HEK293 (cell line): ENCODE measurements at regions not wholly inside any gene's neighbourhood (a gene's known extent, or its start where the extent isn't known, plus 50 kb on each side); places are given as distances from the start of the nearest gene placed in this dataset.

Experiments used
- CTCF ChIA-PET: fragments of 350-600 bp; formaldehyde crosslinking; extraction: SDS; loops from one replicate; lab custom pipeline; 2021; ENCODE audit warnings: antibody characterized with exemption; lab: Yijun Ruan, JAX
- POLR2A ChIA-PET: fragments of 300-600 bp; formaldehyde crosslinking; extraction: SDS; loops from one replicate; lab custom pipeline; 2020; ENCODE audit warnings: antibody characterized with exemption, inconsistent platforms; lab: Yijun Ruan, JAX
- H3K27ac ChIP-seq: fragments of 200-500 bp; sonication (Bioruptor generic); 2 replicates; pipeline ENCODE4 v1.5.1; 2014; ENCODE audit warnings: low read depth, low read length, control low read depth, inconsistent platforms; ENCODE audit errors: extremely low read depth
- H3K36me3 ChIP-seq, 2 experiments: fragments of 200-500 bp in 1 of 2; sonication (Bioruptor generic) in 1 of 2; 1 replicate in 1 of 2; 2 replicates in 1 of 2; pipeline ENCODE4 v1.5.1; 2014 to 2017; ENCODE audit warnings: inconsistent platforms in 2 of 2, low read length in 2 of 2; ENCODE audit not compliant: control insufficient read depth in 2 of 2, insufficient read depth in 1 of 2
- H3K4me1 ChIP-seq: fragments of 200-500 bp; sonication (Bioruptor generic); 2 replicates; pipeline ENCODE4 v1.5.1; 2014; ENCODE audit warnings: mild to moderate bottlenecking, low read length, inconsistent platforms; ENCODE audit not compliant: control insufficient read depth, insufficient read depth
- H3K4me3 ChIP-seq: 2 replicates; pipeline ENCODE4 v1.5.1; 2011; ENCODE audit warnings: low read depth, mild to moderate bottlenecking, control low read depth, low read length, moderate library complexity
- H3K9me3 ChIP-seq: fragments of 200-500 bp; sonication (Bioruptor generic); 2 replicates; pipeline ENCODE4 v1.5.1; 2014; ENCODE audit warnings: low read depth, low read length, inconsistent platforms; ENCODE audit not compliant: control insufficient read depth, insufficient read depth
- GLI2 ChIP-seq: fragments of 450-650 bp; formaldehyde crosslinking; IDR thresholded peaks from 2 replicates; pipeline ENCODE4; 2017; ENCODE audit warnings: missing biosample characterization, missing genetic modification characterization, low read depth, borderline replicate concordance
- KLF7 ChIP-seq: fragments of 450-650 bp; formaldehyde crosslinking; IDR thresholded peaks from 2 replicates; pipeline ENCODE4 v1.5.1; 2016; ENCODE audit warnings: missing biosample characterization, missing genetic modification characterization, borderline replicate concordance
- OSR2 ChIP-seq: fragments of 450-650 bp; formaldehyde crosslinking; IDR thresholded peaks from 2 replicates; pipeline ENCODE4 v1.5.1; 2016; ENCODE audit warnings: missing biosample characterization, missing genetic modification characterization
- RBAK ChIP-seq: fragments of 450-650 bp; formaldehyde crosslinking; IDR thresholded peaks from 2 replicates; pipeline ENCODE4 v1.5.1; 2016; ENCODE audit warnings: missing biosample characterization, missing genetic modification characterization
- SETDB1 ChIP-seq: IDR thresholded peaks from one replicate; pipeline ENCODE4 v1.6.1; 2017; ENCODE audit warnings: mild to moderate bottlenecking, low read length, moderate library complexity, mixed read lengths; ENCODE audit not compliant: insufficient read length
- WT1 ChIP-seq: fragments of 450-650 bp; formaldehyde crosslinking; IDR thresholded peaks from 2 replicates; pipeline ENCODE4 v1.5.1; 2016; ENCODE audit warnings: missing biosample characterization, missing genetic modification characterization
- ZFP41 ChIP-seq: fragments of 450-650 bp; formaldehyde crosslinking; IDR thresholded peaks from 2 replicates; pipeline ENCODE4 v1.5.1; 2016; ENCODE audit warnings: missing biosample characterization, missing genetic modification characterization, borderline replicate concordance
- ZNF239 ChIP-seq: fragments of 450-650 bp; formaldehyde crosslinking; IDR thresholded peaks from 2 replicates; pipeline ENCODE4 v1.5.1; 2016; ENCODE audit warnings: missing biosample characterization, missing genetic modification characterization
- ZNF248 ChIP-seq: fragments of 450-650 bp; formaldehyde crosslinking; IDR thresholded peaks from 2 replicates; pipeline ENCODE4 v1.5.1; 2017; ENCODE audit warnings: missing biosample characterization, missing genetic modification characterization
- ZNF266 ChIP-seq: fragments of 450-650 bp; formaldehyde crosslinking; IDR thresholded peaks from 2 replicates; pipeline ENCODE4 v1.5.1; 2016; ENCODE audit warnings: missing biosample characterization, missing genetic modification characterization, low read depth
- ZNF391 ChIP-seq: fragments of 450-650 bp; formaldehyde crosslinking; IDR thresholded peaks from 2 replicates; pipeline ENCODE4 v1.5.1; 2016; ENCODE audit warnings: low read depth, missing biosample characterization, missing genetic modification characterization, borderline replicate concordance
- ZNF404 ChIP-seq: fragments of 450-650 bp; formaldehyde crosslinking; IDR thresholded peaks from 2 replicates; pipeline ENCODE4 v1.5.1; 2017; ENCODE audit warnings: missing biosample characterization, missing genetic modification characterization
- ZNF530 ChIP-seq: fragments of 450-650 bp; formaldehyde crosslinking; IDR thresholded peaks from 2 replicates; pipeline ENCODE4 v1.5.1; 2016; ENCODE audit warnings: low read depth, missing biosample characterization, missing genetic modification characterization
- ZNF544 ChIP-seq: fragments of 450-650 bp; formaldehyde crosslinking; IDR thresholded peaks from 2 replicates; pipeline ENCODE4 v1.5.0; 2017; ENCODE audit warnings: missing biosample characterization, missing genetic modification characterization
- ZNF571 ChIP-seq: fragments of 450-650 bp; formaldehyde crosslinking; IDR thresholded peaks from 2 replicates; pipeline ENCODE4 v1.5.0; 2017; ENCODE audit warnings: missing biosample characterization, missing genetic modification characterization
- ZNF776 ChIP-seq: fragments of 450-650 bp; formaldehyde crosslinking; IDR thresholded peaks from 2 replicates; pipeline ENCODE4 v1.5.0; 2017; ENCODE audit warnings: missing biosample characterization, missing genetic modification characterization, borderline replicate concordance
- TF ChIP-seq, protein P1 (sequence below): fragments of 450-650 bp; formaldehyde crosslinking; IDR thresholded peaks from 2 replicates; pipeline ENCODE4 v1.5.1; 2016; ENCODE audit warnings: missing biosample characterization, missing genetic modification characterization
- TF ChIP-seq, protein P2 (sequence below): fragments of 450-650 bp; formaldehyde crosslinking; IDR thresholded peaks from 2 replicates; pipeline ENCODE4 v1.5.1; 2016; ENCODE audit warnings: missing biosample characterization, missing genetic modification characterization, low read depth
- TF ChIP-seq, protein P3 (sequence below): fragments of 450-650 bp; formaldehyde crosslinking; IDR thresholded peaks from 2 replicates; pipeline ENCODE4 v1.5.1; 2017; ENCODE audit warnings: missing biosample characterization, missing genetic modification characterization
- TF ChIP-seq, protein P4 (sequence below): fragments of 450-650 bp; formaldehyde crosslinking; IDR thresholded peaks from 2 replicates; pipeline ENCODE4 v1.5.1; 2016; ENCODE audit warnings: missing biosample characterization, missing genetic modification characterization
- TF ChIP-seq, protein P5 (sequence below): fragments of 450-650 bp; formaldehyde crosslinking; IDR thresholded peaks from 2 replicates; pipeline ENCODE4 v1.5.1; 2016; ENCODE audit warnings: missing biosample characterization, missing genetic modification characterization
- TF ChIP-seq, protein P6 (sequence below): fragments of 450-650 bp; formaldehyde crosslinking; IDR thresholded peaks from 2 replicates; pipeline ENCODE4 v1.5.1; 2016; ENCODE audit warnings: missing biosample characterization, missing genetic modification characterization
- TF ChIP-seq, protein P7 (sequence below): fragments of 450-650 bp; formaldehyde crosslinking; IDR thresholded peaks from 2 replicates; pipeline ENCODE4 v1.5.0; 2017; ENCODE audit warnings: missing biosample characterization, missing genetic modification characterization, borderline replicate concordance

DNA sequence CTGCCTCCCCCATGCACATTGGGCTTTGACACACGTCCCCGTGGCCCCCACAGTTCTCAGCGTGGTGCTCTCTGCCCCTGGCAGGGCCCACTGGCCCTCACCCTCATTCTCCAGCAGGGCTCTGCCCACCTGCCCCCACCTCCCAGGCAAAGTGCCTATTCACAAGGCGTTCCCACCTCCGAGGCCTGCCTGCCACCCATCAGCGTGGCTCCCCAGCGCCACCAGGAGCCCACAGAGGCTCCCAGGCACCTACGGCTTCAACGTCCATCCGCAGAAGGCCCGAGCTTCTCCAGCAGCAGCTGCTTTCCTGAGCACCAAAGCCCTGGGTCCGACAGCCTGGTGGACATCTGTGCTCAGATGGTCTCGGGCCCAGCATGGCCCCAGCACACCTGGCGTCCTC, 211.8 kb upstream of the PPP2R2D start (continued):
- TF ChIP-seq, protein P1, sequence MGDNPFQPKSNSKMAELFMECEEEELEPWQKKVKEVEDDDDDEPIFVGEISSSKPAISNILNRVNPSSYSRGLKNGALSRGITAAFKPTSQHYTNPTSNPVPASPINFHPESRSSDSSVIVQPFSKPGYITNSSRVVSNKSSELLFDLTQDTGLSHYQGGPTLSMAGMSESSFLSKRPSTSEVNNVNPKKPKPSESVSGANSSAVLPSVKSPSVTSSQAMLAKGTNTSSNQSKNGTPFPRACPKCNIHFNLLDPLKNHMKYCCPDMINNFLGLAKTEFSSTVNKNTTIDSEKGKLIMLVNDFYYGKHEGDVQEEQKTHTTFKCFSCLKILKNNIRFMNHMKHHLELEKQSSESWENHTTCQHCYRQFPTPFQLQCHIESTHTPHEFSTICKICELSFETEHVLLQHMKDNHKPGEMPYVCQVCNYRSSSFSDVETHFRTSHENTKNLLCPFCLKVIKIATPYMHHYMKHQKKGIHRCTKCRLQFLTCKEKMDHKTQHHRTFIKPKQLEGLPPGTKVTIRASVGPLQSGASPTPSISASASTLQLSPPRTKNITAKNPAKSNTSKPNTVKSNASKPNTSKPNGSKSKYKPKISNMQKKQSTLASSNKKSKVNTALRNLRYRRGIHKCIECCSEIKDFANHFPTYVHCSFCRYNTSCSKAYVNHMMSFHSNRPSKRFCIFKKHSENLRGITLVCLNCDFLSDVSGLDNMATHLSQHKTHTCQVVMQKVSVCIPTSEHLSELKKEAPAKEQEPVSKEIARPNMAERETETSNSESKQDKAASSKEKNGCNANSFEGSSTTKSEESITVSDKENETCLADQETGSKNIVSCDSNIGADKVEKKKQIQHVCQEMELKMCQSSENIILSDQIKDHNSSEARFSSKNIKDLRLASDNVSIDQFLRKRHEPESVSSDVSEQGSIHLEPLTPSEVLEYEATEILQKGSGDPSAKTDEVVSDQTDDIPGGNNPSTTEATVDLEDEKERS, result no peak
- TF ChIP-seq WT1 (tag by site-specific recombination), result no peak
- no peak for TF ChIP-seq ZNF530
- TF ChIP-seq, protein P2, sequence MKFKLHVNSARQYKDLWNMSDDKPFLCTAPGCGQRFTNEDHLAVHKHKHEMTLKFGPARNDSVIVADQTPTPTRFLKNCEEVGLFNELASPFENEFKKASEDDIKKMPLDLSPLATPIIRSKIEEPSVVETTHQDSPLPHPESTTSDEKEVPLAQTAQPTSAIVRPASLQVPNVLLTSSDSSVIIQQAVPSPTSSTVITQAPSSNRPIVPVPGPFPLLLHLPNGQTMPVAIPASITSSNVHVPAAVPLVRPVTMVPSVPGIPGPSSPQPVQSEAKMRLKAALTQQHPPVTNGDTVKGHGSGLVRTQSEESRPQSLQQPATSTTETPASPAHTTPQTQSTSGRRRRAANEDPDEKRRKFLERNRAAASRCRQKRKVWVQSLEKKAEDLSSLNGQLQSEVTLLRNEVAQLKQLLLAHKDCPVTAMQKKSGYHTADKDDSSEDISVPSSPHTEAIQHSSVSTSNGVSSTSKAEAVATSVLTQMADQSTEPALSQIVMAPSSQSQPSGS (tag by site-specific recombination), result no peak
- no peak for TF ChIP-seq SETDB1
- TF ChIP-seq, protein P3, sequence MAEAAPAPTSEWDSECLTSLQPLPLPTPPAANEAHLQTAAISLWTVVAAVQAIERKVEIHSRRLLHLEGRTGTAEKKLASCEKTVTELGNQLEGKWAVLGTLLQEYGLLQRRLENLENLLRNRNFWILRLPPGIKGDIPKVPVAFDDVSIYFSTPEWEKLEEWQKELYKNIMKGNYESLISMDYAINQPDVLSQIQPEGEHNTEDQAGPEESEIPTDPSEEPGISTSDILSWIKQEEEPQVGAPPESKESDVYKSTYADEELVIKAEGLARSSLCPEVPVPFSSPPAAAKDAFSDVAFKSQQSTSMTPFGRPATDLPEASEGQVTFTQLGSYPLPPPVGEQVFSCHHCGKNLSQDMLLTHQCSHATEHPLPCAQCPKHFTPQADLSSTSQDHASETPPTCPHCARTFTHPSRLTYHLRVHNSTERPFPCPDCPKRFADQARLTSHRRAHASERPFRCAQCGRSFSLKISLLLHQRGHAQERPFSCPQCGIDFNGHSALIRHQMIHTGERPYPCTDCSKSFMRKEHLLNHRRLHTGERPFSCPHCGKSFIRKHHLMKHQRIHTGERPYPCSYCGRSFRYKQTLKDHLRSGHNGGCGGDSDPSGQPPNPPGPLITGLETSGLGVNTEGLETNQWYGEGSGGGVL (tag by site-specific recombination), result no peak
- no peak for TF ChIP-seq ZNF544 (tag by site-specific recombination)
- no peak for TF ChIP-seq ZNF248 (tag by site-specific recombination)
- TF ChIP-seq ZNF404 (tag by site-specific recombination), result no peak
- TF ChIP-seq OSR2, result no peak

DNA sequence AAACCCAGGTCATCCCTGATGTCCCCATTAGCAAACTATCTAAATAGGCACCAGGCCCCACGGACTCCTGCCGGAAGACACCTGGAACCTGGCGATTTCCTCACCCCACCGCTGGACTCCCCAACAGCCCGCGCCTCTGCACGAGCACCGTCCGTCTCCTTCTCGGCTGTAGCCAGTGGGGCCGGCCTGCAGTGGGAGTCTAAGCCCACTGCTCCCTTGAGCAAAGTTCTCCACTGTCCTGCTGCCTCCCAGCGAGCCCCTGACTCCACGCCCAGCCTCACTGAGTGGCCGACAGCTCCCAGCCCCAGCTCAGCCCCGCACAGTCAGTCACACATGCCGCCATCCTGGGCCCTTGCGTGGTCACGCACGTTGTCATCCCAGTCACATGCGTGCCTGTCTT, 211.3 kb upstream of the PPP2R2D start:
- POLR2A ChIA-PET, result no interaction called here
- Histone ChIP-seq H3K36me3 (no peaks in the 10 kb centered on the region), H3K27ac (no peak overlapping the region), H3K9me3 (no peaks in the 10 kb centered on the region), H3K4me3 (no peak overlapping the region), H3K4me1 (no peaks in the 10 kb centered on the region)
- CTCF ChIA-PET, result no interaction called here
- no peak for TF ChIP-seq GLI2 (tag by site-specific recombination)
- no peak for TF ChIP-seq ZNF239 (tag by site-specific recombination)
- no peak for TF ChIP-seq ZNF266 (tag by site-specific recombination)
- TF ChIP-seq ZNF571 (tag by site-specific recombination), result no peak
- TF ChIP-seq, protein P4, sequence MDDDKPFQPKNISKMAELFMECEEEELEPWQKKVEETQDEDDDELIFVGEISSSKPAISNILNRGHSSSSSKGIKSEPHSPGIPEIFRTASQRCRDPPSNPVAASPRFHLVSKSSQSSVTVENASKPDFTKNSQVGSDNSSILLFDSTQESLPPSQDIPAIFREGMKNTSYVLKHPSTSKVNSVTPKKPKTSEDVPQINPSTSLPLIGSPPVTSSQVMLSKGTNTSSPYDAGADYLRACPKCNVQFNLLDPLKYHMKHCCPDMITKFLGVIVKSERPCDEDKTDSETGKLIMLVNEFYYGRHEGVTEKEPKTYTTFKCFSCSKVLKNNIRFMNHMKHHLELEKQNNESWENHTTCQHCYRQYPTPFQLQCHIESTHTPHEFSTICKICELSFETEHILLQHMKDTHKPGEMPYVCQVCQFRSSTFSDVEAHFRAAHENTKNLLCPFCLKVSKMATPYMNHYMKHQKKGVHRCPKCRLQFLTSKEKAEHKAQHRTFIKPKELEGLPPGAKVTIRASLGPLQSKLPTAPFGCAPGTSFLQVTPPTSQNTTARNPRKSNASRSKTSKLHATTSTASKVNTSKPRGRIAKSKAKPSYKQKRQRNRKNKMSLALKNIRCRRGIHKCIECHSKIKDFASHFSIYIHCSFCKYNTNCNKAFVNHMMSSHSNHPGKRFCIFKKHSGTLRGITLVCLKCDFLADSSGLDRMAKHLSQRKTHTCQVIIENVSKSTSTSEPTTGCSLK (tag by site-specific recombination), result no peak
- TF ChIP-seq, protein P5, sequence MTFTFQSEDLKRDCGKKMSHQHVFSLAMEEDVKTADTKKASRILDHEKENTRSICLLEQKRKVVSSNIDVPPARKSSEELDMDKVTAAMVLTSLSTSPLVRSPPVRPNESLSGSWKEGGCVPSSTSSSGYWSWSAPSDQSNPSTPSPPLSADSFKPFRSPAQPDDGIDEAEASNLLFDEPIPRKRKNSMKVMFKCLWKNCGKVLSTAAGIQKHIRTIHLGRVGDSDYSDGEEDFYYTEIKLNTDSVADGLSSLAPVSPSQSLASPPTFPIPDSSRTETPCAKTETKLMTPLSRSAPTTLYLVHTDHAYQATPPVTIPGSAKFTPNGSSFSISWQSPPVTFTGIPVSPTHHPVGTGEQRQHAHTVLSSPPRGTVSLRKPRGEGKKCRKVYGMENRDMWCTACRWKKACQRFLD (tag by site-specific recombination), result no peak
- no peak for TF ChIP-seq ZFP41
- no peak for TF ChIP-seq ZNF776 (tag by site-specific recombination)
- TF ChIP-seq ZNF391 (tag by site-specific recombination), result no peak
- TF ChIP-seq, protein P6, sequence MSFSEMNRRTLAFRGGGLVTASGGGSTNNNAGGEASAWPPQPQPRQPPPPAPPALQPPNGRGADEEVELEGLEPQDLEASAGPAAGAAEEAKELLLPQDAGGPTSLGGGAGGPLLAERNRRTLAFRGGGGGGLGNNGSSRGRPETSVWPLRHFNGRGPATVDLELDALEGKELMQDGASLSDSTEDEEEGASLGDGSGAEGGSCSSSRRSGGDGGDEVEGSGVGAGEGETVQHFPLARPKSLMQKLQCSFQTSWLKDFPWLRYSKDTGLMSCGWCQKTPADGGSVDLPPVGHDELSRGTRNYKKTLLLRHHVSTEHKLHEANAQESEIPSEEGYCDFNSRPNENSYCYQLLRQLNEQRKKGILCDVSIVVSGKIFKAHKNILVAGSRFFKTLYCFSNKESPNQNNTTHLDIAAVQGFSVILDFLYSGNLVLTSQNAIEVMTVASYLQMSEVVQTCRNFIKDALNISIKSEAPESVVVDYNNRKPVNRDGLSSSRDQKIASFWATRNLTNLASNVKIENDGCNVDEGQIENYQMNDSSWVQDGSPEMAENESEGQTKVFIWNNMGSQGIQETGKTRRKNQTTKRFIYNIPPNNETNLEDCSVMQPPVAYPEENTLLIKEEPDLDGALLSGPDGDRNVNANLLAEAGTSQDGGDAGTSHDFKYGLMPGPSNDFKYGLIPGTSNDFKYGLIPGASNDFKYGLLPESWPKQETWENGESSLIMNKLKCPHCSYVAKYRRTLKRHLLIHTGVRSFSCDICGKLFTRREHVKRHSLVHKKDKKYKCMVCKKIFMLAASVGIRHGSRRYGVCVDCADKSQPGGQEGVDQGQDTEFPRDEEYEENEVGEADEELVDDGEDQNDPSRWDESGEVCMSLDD (tag by site-specific recombination), result no peak
- no peak for TF ChIP-seq RBAK (tag by site-specific recombination)
- TF ChIP-seq, protein P7, sequence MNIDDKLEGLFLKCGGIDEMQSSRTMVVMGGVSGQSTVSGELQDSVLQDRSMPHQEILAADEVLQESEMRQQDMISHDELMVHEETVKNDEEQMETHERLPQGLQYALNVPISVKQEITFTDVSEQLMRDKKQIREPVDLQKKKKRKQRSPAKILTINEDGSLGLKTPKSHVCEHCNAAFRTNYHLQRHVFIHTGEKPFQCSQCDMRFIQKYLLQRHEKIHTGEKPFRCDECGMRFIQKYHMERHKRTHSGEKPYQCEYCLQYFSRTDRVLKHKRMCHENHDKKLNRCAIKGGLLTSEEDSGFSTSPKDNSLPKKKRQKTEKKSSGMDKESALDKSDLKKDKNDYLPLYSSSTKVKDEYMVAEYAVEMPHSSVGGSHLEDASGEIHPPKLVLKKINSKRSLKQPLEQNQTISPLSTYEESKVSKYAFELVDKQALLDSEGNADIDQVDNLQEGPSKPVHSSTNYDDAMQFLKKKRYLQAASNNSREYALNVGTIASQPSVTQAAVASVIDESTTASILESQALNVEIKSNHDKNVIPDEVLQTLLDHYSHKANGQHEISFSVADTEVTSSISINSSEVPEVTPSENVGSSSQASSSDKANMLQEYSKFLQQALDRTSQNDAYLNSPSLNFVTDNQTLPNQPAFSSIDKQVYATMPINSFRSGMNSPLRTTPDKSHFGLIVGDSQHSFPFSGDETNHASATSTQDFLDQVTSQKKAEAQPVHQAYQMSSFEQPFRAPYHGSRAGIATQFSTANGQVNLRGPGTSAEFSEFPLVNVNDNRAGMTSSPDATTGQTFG (tag by site-specific recombination), result no peak
- TF ChIP-seq KLF7 (tag by site-specific recombination), result no peak
